HEK293 (cell line): ENCODE measurements at regions not wholly inside any gene's neighbourhood (a gene's known extent, or its start where the extent isn't known, plus 50 kb on each side); places are given as distances from the start of the nearest gene placed in this dataset.

ENCODE experiments used
- KLF7 ChIP-seq: fragments of 450-650 bp; formaldehyde crosslinking; IDR thresholded peaks from 2 replicates; pipeline ENCODE4 v1.5.1; 2016; ENCODE audit warnings: missing biosample characterization, missing genetic modification characterization, borderline replicate concordance
- ZFP3 ChIP-seq: fragments of 450-650 bp; formaldehyde crosslinking; IDR thresholded peaks from 2 replicates; pipeline ENCODE4 v1.5.1; 2016; ENCODE audit warnings: low read depth, missing biosample characterization, missing genetic modification characterization
- ZNF114 ChIP-seq: fragments of 450-650 bp; formaldehyde crosslinking; IDR thresholded peaks from 2 replicates; pipeline ENCODE4 v1.5.0; 2017; ENCODE audit warnings: missing biosample characterization, missing genetic modification characterization
- ZNF514 ChIP-seq: fragments of 450-650 bp; formaldehyde crosslinking; IDR thresholded peaks from 2 replicates; pipeline ENCODE4 v1.5.1; 2016; ENCODE audit warnings: missing biosample characterization, missing genetic modification characterization
- ZNF561 ChIP-seq: fragments of 450-650 bp; IDR thresholded peaks from 2 replicates; pipeline ENCODE4 v1.5.1; 2018; ENCODE audit warnings: missing biosample characterization, missing genetic modification characterization, borderline replicate concordance
- TF ChIP-seq, protein P1 (sequence below): fragments of 450-650 bp; formaldehyde crosslinking; IDR thresholded peaks from 2 replicates; pipeline ENCODE4 v1.5.1; 2016; ENCODE audit warnings: missing biosample characterization, missing genetic modification characterization
- TF ChIP-seq, protein P2 (sequence below): sonication (generic); formaldehyde crosslinking; IDR thresholded peaks from 2 replicates; pipeline ENCODE4 v1.8.1; 2022; ENCODE audit warnings: mild to moderate bottlenecking, moderate library complexity, missing genetic modification reagents
- TF ChIP-seq, protein P3 (sequence below): fragments of 450-650 bp; formaldehyde crosslinking; IDR thresholded peaks from 2 replicates; pipeline ENCODE4 v1.5.1; 2016; ENCODE audit warnings: missing biosample characterization, missing genetic modification characterization
- TF ChIP-seq, protein P4 (sequence below): fragments of 450-650 bp; formaldehyde crosslinking; IDR thresholded peaks from 2 replicates; pipeline ENCODE4 v1.5.1; 2016; ENCODE audit warnings: missing biosample characterization, missing genetic modification characterization

DNA sequence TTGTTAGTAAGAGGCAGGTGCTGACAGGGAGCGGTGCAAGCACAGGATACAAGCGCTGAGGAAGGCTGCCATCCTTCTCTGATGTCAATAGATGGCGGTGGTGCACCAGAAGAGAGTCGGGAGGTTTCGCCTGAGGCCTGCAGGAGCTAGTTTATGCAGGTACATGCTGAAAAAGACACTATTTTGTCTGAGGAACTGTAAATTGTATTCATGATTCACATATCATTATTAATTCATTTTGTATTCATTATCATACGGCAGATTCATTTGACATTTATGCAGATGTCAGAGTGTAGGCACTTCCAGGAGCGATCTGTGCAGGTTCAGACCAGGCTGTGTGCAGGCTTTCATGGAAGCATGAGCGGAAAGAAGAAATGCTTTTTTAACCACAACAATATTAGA lies 824.0 kb downstream of the STIM2 start:
- TF ChIP-seq, protein P1, sequence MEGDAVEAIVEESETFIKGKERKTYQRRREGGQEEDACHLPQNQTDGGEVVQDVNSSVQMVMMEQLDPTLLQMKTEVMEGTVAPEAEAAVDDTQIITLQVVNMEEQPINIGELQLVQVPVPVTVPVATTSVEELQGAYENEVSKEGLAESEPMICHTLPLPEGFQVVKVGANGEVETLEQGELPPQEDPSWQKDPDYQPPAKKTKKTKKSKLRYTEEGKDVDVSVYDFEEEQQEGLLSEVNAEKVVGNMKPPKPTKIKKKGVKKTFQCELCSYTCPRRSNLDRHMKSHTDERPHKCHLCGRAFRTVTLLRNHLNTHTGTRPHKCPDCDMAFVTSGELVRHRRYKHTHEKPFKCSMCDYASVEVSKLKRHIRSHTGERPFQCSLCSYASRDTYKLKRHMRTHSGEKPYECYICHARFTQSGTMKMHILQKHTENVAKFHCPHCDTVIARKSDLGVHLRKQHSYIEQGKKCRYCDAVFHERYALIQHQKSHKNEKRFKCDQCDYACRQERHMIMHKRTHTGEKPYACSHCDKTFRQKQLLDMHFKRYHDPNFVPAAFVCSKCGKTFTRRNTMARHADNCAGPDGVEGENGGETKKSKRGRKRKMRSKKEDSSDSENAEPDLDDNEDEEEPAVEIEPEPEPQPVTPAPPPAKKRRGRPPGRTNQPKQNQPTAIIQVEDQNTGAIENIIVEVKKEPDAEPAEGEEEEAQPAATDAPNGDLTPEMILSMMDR (tag by site-specific recombination): no peak
- TF ChIP-seq, protein P2, sequence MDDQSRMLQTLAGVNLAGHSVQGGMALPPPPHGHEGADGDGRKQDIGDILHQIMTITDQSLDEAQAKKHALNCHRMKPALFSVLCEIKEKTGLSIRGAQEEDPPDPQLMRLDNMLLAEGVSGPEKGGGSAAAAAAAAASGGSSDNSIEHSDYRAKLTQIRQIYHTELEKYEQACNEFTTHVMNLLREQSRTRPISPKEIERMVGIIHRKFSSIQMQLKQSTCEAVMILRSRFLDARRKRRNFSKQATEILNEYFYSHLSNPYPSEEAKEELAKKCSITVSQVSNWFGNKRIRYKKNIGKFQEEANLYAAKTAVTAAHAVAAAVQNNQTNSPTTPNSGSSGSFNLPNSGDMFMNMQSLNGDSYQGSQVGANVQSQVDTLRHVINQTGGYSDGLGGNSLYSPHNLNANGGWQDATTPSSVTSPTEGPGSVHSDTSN (CRISPR knock-in tag): no peak
- no peak for TF ChIP-seq KLF7
- TF ChIP-seq, protein P3, sequence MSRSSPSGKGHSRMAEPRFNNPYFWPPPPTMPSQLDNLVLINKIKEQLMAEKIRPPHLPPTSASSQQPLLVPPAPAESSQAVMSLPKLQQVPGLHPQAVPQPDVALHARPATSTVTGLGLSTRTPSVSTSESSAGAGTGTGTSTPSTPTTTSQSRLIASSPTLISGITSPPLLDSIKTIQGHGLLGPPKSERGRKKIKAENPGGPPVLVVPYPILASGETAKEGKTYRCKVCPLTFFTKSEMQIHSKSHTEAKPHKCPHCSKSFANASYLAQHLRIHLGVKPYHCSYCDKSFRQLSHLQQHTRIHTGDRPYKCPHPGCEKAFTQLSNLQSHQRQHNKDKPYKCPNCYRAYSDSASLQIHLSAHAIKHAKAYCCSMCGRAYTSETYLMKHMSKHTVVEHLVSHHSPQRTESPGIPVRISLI (tag by site-specific recombination): no peak
- TF ChIP-seq ZNF114 (tag by site-specific recombination): no peak
- TF ChIP-seq, protein P4, sequence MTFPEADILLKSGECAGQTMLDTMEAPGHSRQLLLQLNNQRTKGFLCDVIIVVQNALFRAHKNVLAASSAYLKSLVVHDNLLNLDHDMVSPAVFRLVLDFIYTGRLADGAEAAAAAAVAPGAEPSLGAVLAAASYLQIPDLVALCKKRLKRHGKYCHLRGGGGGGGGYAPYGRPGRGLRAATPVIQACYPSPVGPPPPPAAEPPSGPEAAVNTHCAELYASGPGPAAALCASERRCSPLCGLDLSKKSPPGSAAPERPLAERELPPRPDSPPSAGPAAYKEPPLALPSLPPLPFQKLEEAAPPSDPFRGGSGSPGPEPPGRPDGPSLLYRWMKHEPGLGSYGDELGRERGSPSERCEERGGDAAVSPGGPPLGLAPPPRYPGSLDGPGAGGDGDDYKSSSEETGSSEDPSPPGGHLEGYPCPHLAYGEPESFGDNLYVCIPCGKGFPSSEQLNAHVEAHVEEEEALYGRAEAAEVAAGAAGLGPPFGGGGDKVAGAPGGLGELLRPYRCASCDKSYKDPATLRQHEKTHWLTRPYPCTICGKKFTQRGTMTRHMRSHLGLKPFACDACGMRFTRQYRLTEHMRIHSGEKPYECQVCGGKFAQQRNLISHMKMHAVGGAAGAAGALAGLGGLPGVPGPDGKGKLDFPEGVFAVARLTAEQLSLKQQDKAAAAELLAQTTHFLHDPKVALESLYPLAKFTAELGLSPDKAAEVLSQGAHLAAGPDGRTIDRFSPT (tag by site-specific recombination): no peak
- no peak for TF ChIP-seq ZNF561
- TF ChIP-seq ZNF514 (tag by site-specific recombination): no peak
- no peak for TF ChIP-seq ZFP3
